Body of pancreas (tissue), 4 donors: ENCODE measurements at regions not wholly inside any gene's neighbourhood (a gene's known extent, or its start where the extent isn't known, plus 50 kb on each side); places are given as distances from the start of the nearest gene placed in this dataset.

ENCODE experiments used
- POLR2A ChIP-seq, 3 donors: fragments of 450-650 bp; IDR thresholded peaks; one replicate each; pipeline ENCODE4 v1.6.1; 2016; ENCODE audit warnings: antibody characterized with exemption in 3 of 3, mild to moderate bottlenecking in 2 of 3
- TF ChIP-seq, protein P1 (sequence below), 7 experiments: fragments of 450-650 bp in 4 of 7; fragments of 200-600 bp in 3 of 7; sonication (generic) in 3 of 7; IDR thresholded peaks; one replicate each; pipeline ENCODE4 v1.5.1; 2016 to 2019; ENCODE audit warnings: antibody characterized with exemption in 7 of 7

DNA sequence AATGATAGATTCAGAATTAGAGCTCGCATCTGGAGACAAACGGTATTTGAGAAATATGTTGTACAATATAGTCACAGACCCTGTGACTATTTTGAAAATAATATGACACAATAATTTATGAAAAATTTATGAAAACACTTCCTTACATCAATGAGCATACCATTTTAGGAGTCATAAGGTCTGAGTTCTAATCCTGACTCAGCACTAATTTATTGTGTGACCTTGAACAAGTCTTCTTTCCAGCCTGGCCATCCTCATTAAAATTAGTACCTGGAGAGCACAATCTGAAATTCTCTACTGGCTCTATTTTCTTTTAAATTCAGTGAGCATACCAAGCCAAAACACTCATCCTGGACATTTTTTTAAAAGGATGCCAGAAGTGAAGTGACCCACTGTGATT lies 622.3 kb downstream of the SMARCA1 start:
- TF ChIP-seq, protein P1, sequence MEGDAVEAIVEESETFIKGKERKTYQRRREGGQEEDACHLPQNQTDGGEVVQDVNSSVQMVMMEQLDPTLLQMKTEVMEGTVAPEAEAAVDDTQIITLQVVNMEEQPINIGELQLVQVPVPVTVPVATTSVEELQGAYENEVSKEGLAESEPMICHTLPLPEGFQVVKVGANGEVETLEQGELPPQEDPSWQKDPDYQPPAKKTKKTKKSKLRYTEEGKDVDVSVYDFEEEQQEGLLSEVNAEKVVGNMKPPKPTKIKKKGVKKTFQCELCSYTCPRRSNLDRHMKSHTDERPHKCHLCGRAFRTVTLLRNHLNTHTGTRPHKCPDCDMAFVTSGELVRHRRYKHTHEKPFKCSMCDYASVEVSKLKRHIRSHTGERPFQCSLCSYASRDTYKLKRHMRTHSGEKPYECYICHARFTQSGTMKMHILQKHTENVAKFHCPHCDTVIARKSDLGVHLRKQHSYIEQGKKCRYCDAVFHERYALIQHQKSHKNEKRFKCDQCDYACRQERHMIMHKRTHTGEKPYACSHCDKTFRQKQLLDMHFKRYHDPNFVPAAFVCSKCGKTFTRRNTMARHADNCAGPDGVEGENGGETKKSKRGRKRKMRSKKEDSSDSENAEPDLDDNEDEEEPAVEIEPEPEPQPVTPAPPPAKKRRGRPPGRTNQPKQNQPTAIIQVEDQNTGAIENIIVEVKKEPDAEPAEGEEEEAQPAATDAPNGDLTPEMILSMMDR (IDR thresholded peaks at IDR 0.05): no peak
- TF ChIP-seq POLR2A (IDR thresholded peaks at IDR 0.05): no peak
